ENCODE measurements at regions not wholly inside any gene's neighbourhood (a gene's known extent, or its start where the extent isn't known, plus 50 kb on each side); places are given as distances from the start of the nearest gene placed in this dataset.

DNA sequence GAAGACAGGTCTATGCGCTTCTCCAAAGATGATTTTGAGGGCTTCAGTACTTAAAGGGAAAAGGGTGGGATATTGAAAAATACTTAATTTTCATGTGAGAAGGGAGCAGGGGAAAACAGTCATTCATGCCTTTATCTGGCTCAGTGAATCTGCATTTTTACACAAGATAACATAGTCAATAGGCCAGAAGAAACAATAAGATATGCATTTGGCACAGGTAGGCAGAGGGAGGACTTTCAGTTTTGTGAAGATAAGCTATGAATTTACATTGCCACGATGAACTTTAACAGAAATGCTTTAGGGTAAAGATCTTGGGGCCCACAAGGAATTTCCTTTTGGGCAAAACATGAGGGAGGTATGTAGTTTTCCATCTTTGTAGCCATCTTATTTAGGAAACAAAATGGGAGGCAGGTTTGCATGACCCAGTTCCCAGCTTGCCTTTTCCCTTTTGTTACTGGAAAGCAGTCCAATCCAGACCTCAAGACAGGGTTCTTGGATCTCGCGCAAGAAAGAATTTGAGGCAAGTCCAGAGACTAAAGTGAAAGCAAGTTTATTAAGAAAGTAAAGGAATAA lies 504.2 kb downstream of the IGSF11 start (continued):
- TF ChIP-seq, protein P1, sequence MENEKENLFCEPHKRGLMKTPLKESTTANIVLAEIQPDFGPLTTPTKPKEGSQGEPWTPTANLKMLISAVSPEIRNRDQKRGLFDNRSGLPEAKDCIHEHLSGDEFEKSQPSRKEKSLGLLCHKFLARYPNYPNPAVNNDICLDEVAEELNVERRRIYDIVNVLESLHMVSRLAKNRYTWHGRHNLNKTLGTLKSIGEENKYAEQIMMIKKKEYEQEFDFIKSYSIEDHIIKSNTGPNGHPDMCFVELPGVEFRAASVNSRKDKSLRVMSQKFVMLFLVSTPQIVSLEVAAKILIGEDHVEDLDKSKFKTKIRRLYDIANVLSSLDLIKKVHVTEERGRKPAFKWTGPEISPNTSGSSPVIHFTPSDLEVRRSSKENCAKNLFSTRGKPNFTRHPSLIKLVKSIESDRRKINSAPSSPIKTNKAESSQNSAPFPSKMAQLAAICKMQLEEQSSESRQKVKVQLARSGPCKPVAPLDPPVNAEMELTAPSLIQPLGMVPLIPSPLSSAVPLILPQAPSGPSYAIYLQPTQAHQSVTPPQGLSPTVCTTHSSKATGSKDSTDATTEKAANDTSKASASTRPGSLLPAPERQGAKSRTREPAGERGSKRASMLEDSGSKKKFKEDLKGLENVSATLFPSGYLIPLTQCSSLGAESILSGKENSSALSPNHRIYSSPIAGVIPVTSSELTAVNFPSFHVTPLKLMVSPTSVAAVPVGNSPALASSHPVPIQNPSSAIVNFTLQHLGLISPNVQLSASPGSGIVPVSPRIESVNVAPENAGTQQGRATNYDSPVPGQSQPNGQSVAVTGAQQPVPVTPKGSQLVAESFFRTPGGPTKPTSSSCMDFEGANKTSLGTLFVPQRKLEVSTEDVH (IDR thresholded peaks at IDR 0.05; ENCODE audit: low read depth, partially characterized antibody), result no peak
- TF ChIP-seq ZNF766 (CRISPR knock-in tag; conservative IDR thresholded peaks at IDR 0.05), result peak; percentile 78; the same call in 1 of the 2 replicates
- peak; percentile 72 for TF ChIP-seq SOX6 (IDR thresholded peaks at IDR 0.05)
- no peak for TF ChIP-seq STAT6 (CRISPR knock-in tag; IDR thresholded peaks at IDR 0.05)
- no peak for TF ChIP-seq PATZ1 (CRISPR knock-in tag; IDR thresholded peaks at IDR 0.05; ENCODE audit: borderline replicate concordance)
- peak; percentile 48; the same call in 1 of the 2 replicates for TF ChIP-seq EP300 (IDR thresholded peaks at IDR 0.05; ENCODE audit: low read length)
- TF ChIP-seq ZNF561 (CRISPR knock-in tag; conservative IDR thresholded peaks at IDR 0.05), result no peak
- peak; percentile 51 for TF ChIP-seq NFIC (IDR thresholded peaks at IDR 0.05)
- no peak for TF ChIP-seq ZKSCAN8 (CRISPR knock-in tag; IDR thresholded peaks at IDR 0.05)
- TF ChIP-seq, protein P2, sequence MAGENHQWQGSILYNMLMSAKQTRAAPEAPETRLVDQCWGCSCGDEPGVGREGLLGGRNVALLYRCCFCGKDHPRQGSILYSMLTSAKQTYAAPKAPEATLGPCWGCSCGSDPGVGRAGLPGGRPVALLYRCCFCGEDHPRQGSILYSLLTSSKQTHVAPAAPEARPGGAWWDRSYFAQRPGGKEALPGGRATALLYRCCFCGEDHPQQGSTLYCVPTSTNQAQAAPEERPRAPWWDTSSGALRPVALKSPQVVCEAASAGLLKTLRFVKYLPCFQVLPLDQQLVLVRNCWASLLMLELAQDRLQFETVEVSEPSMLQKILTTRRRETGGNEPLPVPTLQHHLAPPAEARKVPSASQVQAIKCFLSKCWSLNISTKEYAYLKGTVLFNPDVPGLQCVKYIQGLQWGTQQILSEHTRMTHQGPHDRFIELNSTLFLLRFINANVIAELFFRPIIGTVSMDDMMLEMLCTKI (IDR thresholded peaks at IDR 0.05; ENCODE audit: partially characterized antibody), result no peak
- TF ChIP-seq ZNF277 (CRISPR knock-in tag; IDR thresholded peaks at IDR 0.05; ENCODE audit: borderline replicate concordance), result no peak
- TF ChIP-seq DPF2 (IDR thresholded peaks at IDR 0.05), result 0 out of 2 replicates have a peak, but pooled peaks have one; percentile 53
- no peak for TF ChIP-seq NFATC3 (IDR thresholded peaks at IDR 0.05)
- no peak for TF ChIP-seq ZKSCAN3 (CRISPR knock-in tag; IDR thresholded peaks at IDR 0.05)
- no peak for TF ChIP-seq ILF3 (IDR thresholded peaks at IDR 0.05; ENCODE audit: borderline replicate concordance)
- TF ChIP-seq OTX1 (CRISPR knock-in tag; IDR thresholded peaks at IDR 0.05), result no peak
- no peak for TF ChIP-seq CHD1 (IDR thresholded peaks at IDR 0.05; ENCODE audit: low read length)
- no peak for TF ChIP-seq ARID2 (IDR thresholded peaks at IDR 0.05)
- TF ChIP-seq GATAD2A (IDR thresholded peaks at IDR 0.05), result no peak
- TF ChIP-seq ZNF764 (CRISPR knock-in tag; IDR thresholded peaks at IDR 0.05; ENCODE audit: low read depth), result no peak

All from K562 (cell line).